Heart right ventricle (tissue), 16 donors: ENCODE measurements at regions not wholly inside any gene's neighbourhood (a gene's known extent, or its start where the extent isn't known, plus 50 kb on each side); places are given as distances from the start of the nearest gene placed in this dataset.

Experiments used
- ATAC-seq, 8 donors: fragments of 200-7000 bp; cut with Tn5 transposase; one replicate each; pipeline ENCODE4 v1.9.1; 2020; ENCODE audit warnings: mild to moderate bottlenecking in 8 of 8, moderate library complexity in 8 of 8, moderate number of reproducible peaks in 1 of 8
- DNase-seq, 2 donors: peaks; one replicate each; pipeline ENCODE4 v3.0.0-alpha.2; 2020
- H3K27ac ChIP-seq, 10 donors: fragments of 200-600 bp; sonication (generic) in 2 of 10; one replicate each; pipeline versions ENCODE4 v1.5.0 to v1.8.0; 2020 to 2022; ENCODE audit warnings: mild to moderate bottlenecking in 3 of 10
- H3K27me3 ChIP-seq, 7 donors: fragments of 200-600 bp; one replicate each; pipeline ENCODE4 v1.8.0; 2021 to 2022; ENCODE audit warnings: mild to moderate bottlenecking in 2 of 7
- H3K36me3 ChIP-seq, 9 donors: fragments of 200-600 bp; sonication (generic) in 1 of 9; one replicate each; pipeline versions ENCODE4 v1.5.0 to v1.8.0; 2020 to 2022; ENCODE audit warnings: mild to moderate bottlenecking in 2 of 9
- H3K4me1 ChIP-seq, 9 donors: fragments of 200-600 bp; sonication (generic) in 1 of 9; one replicate each; pipeline versions ENCODE4 v1.5.0 to v1.8.0; 2020 to 2022; ENCODE audit warnings: mild to moderate bottlenecking in 4 of 9
- H3K4me3 ChIP-seq, 10 donors: fragments of 200-600 bp; sonication (generic) in 2 of 10; one replicate each; pipeline versions ENCODE4 v1.5.0 to v1.8.0; 2020 to 2022; ENCODE audit warnings: mild to moderate bottlenecking in 7 of 10, moderate library complexity in 2 of 10
- H3K9me3 ChIP-seq, 11 donors: fragments of 200-600 bp in 10 of 11; sonication (generic) in 2 of 11; one replicate each; pipeline versions ENCODE4 v1.5.0 to v1.8.0; 2013 to 2022; ENCODE audit warnings: mild to moderate bottlenecking in 2 of 11, control low read depth in 1 of 11, moderate library complexity in 1 of 11
- WGBS, 2 donors: extraction: QIAGEN DNeasy Blood & Tissue Kit; methylation state at CpG; one replicate each; pipeline ENCODE4 v1.1.7; 2013; ENCODE audit warnings: inconsistent platforms in 1 of 2; 5-methylcytosine and 5-hydroxymethylcytosine counted together
- intact Hi-C, 10 donors: fragments of 100-400 bp; cut with DNase I; formaldehyde crosslinking; loops; one replicate each; pipeline versions ENCODE4 v1.11.1 to v1.14.2; 2022
- TF ChIP-seq, protein P1 (sequence below), 9 donors: fragments of 200-600 bp; sonication (generic) in 2 of 9; IDR thresholded peaks; one replicate each; pipeline versions ENCODE4 v1.5.0 to v1.8.0; 2021 to 2022; ENCODE audit warnings: antibody characterized with exemption in 9 of 9, mild to moderate bottlenecking in 5 of 9, moderate library complexity in 1 of 9
- donor health status: Arrhythmogenic right ventricular cardiomyopathy.
- donor health status: ischemic (EF 13 %, LVEDD 7.1; RV severe dilation, severe dysfunction).
- donor health status: healthy with polysubstance abuse.
- donor health status: DM: no; HTN: yes; CAD: no.
- donor health status: DM: no; HTN: no; CAD: no.
- donor health status: ischemic (EF 25% LVEDD 6.9; RV normal size, moderate dysfunction).
- donor health status: ischemic (EF 25% LVEDD 5.7; RV mildly dilated, moderate dysfunction).
- donor health status: healthy.
- donor health status: DM: yes; HTN: yes; CAD: no.
- donor health status: Ischemic cardiomyopathy.
- donor health status: ischemic (EF 35%, LVEDD 5.7; RV mildly dilated, moderate dysfunction).
- donor health status: nonischemic (EF 11% LVEDD 7.7; RV severe dilation, severe dysfunction).
- donor health status: DM: yes; HTN: yes; CAD: no.
- donor health status: PGD.
- donor health status: ischemic (EF 29% LVEDD 5.4; RV normal size, mild dysfunction).
- donor health status: nonischemic (EF 23%, LVEDD 6.1; RV moderate dilation, normal function).

- DNase-seq, result no peak
Observed at GRCh38 chr15:36294359-36294758, 285.1 kb upstream of the CDIN1 start.

GRCh38 chr15:36301947-36302346, 277.5 kb upstream of the CDIN1 start:
- intact Hi-C loops, result no loop called here
- 77 to 87% methylated on average over 5 of the region's 5 CpGs for WGBS, 2 donors
- TF ChIP-seq, protein P1, sequence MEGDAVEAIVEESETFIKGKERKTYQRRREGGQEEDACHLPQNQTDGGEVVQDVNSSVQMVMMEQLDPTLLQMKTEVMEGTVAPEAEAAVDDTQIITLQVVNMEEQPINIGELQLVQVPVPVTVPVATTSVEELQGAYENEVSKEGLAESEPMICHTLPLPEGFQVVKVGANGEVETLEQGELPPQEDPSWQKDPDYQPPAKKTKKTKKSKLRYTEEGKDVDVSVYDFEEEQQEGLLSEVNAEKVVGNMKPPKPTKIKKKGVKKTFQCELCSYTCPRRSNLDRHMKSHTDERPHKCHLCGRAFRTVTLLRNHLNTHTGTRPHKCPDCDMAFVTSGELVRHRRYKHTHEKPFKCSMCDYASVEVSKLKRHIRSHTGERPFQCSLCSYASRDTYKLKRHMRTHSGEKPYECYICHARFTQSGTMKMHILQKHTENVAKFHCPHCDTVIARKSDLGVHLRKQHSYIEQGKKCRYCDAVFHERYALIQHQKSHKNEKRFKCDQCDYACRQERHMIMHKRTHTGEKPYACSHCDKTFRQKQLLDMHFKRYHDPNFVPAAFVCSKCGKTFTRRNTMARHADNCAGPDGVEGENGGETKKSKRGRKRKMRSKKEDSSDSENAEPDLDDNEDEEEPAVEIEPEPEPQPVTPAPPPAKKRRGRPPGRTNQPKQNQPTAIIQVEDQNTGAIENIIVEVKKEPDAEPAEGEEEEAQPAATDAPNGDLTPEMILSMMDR (IDR thresholded peaks at IDR 0.05), result no peak
- DNase-seq (no peak), ATAC-seq (no peak)
- H3K4me3 ChIP-seq, result no peak overlapping the region
- H3K4me1 ChIP-seq, result no peaks in the 10 kb centered on the region
- H3K27ac ChIP-seq, result no peak overlapping the region
- peaks cover 0 to under 1% (median 0%) of the 10 kb centered on the region in 11 donors for H3K9me3 ChIP-seq
- H3K27me3 ChIP-seq, result no peaks in the 10 kb centered on the region
- no peaks in the 10 kb centered on the region for H3K36me3 ChIP-seq

More at GRCh38 chr15:36294359-36294758, 285.1 kb upstream of the CDIN1 start:
- TF ChIP-seq, protein P1 (IDR thresholded peaks at IDR 0.05), result no peak
- Histone ChIP-seq H3K27ac (no peak overlapping the region), H3K4me1 (no peaks in the 10 kb centered on the region), H3K27me3 (no peaks in the 10 kb centered on the region), H3K4me3 (no peak overlapping the region), H3K36me3 (no peaks in the 10 kb centered on the region), H3K9me3 (no peaks in the 10 kb centered on the region)
- ATAC-seq, result no peak
- intact Hi-C loops, result no loop called here
- WGBS, 2 donors, result 47 to 58% methylated on average over 1 of the region's 1 CpG

DNA sequence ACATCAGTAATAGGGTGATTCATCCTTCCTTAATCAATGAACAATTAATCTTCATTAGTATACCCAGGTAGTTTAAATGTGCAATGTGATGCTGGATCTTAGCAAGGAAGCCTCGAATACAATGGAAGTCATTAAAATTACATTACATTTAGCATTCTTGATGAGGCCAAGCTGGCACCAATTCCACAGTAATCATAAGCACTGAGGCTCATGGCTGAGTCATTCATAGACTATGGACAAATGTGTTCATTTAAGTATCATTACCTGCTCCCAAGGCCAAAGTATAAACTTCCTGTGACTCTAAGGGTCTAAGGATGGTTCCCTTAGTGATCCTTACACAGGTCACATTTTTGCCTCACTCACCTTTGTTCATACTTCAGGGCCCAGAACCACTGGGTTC, 266.4 kb upstream of the CDIN1 start:
- Histone ChIP-seq H3K36me3 (no peaks in the 10 kb centered on the region), H3K4me1 (no peaks in the 10 kb centered on the region), H3K4me3 (no peak overlapping the region), H3K27me3 (no peaks in the 10 kb centered on the region), H3K9me3 (peaks cover 0 to 16% (median 7%) of the 10 kb centered on the region in 11 donors), H3K27ac (no peak overlapping the region)
- WGBS, 2 donors, result 58 to 74% methylated on average over 1 of the region's 1 CpG
- TF ChIP-seq, protein P1 (IDR thresholded peaks at IDR 0.05), result no peak
- no peak for ATAC-seq
- intact Hi-C loops, result no loop called here
- DNase-seq, result no peak

GRCh38 chr15:36313736-36314280, 265.6 kb upstream of the CDIN1 start:
- Histone ChIP-seq H3K4me3 (no peak overlapping the region), H3K27me3 (no peaks in the 10 kb centered on the region), H3K27ac (no peak overlapping the region), H3K36me3 (no peaks in the 10 kb centered on the region), H3K9me3 (peaks cover 0 to 8% (median 1%) of the 10 kb centered on the region in 11 donors), H3K4me1 (no peaks in the 10 kb centered on the region)
- TF ChIP-seq, protein P1 (IDR thresholded peaks at IDR 0.05), result no peak
- intact Hi-C loops, result no loop called here
- no peak for DNase-seq
- ATAC-seq, result no peak
- WGBS, 2 donors, result 86 to 89% methylated on average over 2 of the region's 2 CpGs
